Stimulated activated CD4-positive, alpha-beta T cell treated with anti-CD3 and anti-CD28 coated beads, Interleukin-15, amount 100 ng/mL, for 24 hours (primary cell): ENCODE measurements at regions not wholly inside any gene's neighbourhood (a gene's known extent, or its start where the extent isn't known, plus 50 kb on each side); places are given as distances from the start of the nearest gene placed in this dataset.
"Not testable (repeated sequence)": the region's sequence is repeated elsewhere in the genome, so short reads cannot be mapped to it uniquely, and the experiment has no call there.

Source experiments
- DNase-seq: peaks from one replicate; pipeline ENCODE4 v3.0.0-alpha.2; 2020

- DNase-seq: no peak
Measured at GRCh38 chr1:98184856-98185255, 264.0 kb upstream of the DPYD start.

- DNase-seq: no peak
Measured at GRCh38 chr1:98181036-98181764, 260.4 kb upstream of the DPYD start.

GRCh38 chr1:98179151-98179773, 258.4 kb upstream of the DPYD start:
- no peak for DNase-seq

GRCh38 chr1:98177751-98178150, 256.9 kb upstream of the DPYD start:
- DNase-seq: no peak

GRCh38 chr1:98176936-98177335, 256.1 kb upstream of the DPYD start:
- DNase-seq: no peak

- DNase-seq: no peak
Measured at GRCh38 chr1:98176414-98176813, 255.6 kb upstream of the DPYD start.

- DNase-seq: no peak
Measured at GRCh38 chr1:98172578-98172977, 251.7 kb upstream of the DPYD start.

- no peak for DNase-seq
Measured at GRCh38 chr1:98172022-98172421, 251.2 kb upstream of the DPYD start.

GRCh38 chr1:98164509-98164908, 243.7 kb upstream of the DPYD start:
- no peak for DNase-seq

- DNase-seq: no peak
Measured at GRCh38 chr1:98157524-98158313, 236.9 kb upstream of the DPYD start.

GRCh38 chr1:98147280-98147679, 226.4 kb upstream of the DPYD start:
- DNase-seq: no peak

- no peak for DNase-seq
Measured at GRCh38 chr1:98145655-98146054, 224.8 kb upstream of the DPYD start.

- no peak for DNase-seq
Measured at GRCh38 chr1:98143403-98143802, 222.6 kb upstream of the DPYD start.

GRCh38 chr1:98133131-98133530, 212.3 kb upstream of the DPYD start:
- no peak for DNase-seq

GRCh38 chr1:98130408-98130807, 209.6 kb upstream of the DPYD start:
- no peak for DNase-seq

GRCh38 chr1:98129491-98129890, 208.7 kb upstream of the DPYD start:
- no peak for DNase-seq

GRCh38 chr1:98126740-98127139, 205.9 kb upstream of the DPYD start:
- no peak for DNase-seq

- no peak for DNase-seq
Measured at GRCh38 chr1:98121646-98122045, 200.8 kb upstream of the DPYD start.

GRCh38 chr1:98119796-98120195, 199.0 kb upstream of the DPYD start:
- DNase-seq: no peak

GRCh38 chr1:98113811-98114210, 193.0 kb upstream of the DPYD start:
- DNase-seq: no peak

GRCh38 chr1:98112626-98113025, 191.8 kb upstream of the DPYD start:
- DNase-seq: no peak

- DNase-seq: no peak
Measured at GRCh38 chr1:98110674-98111073, 189.8 kb upstream of the DPYD start.

GRCh38 chr1:98108378-98108777, 187.5 kb upstream of the DPYD start:
- DNase-seq: not testable (repeated sequence)

GRCh38 chr1:98107256-98107655, 186.4 kb upstream of the DPYD start:
- DNase-seq: no peak
